Kidney (tissue), 13 donors: ENCODE measurements at regions not wholly inside any gene's neighbourhood (a gene's known extent, or its start where the extent isn't known, plus 50 kb on each side); places are given as distances from the start of the nearest gene placed in this dataset.

Experiments used
- DNase-seq, 5 donors: peaks; one replicate each; pipeline ENCODE4 v3.0.0-alpha.2; 2013 to 2020
- FAIRE-seq: peaks from 2 replicates; lab custom pipeline; 2012; peaks lifted over from hg19 to GRCh38; lab: Jason Lieb, UNC
- H3K27ac ChIP-seq, 2 donors: one replicate each; pipeline ENCODE4 v1.7.0; 2013; ENCODE audit warnings: low read depth in 2 of 2, low read length in 2 of 2, inconsistent platforms in 1 of 2
- H3K27me3 ChIP-seq: one replicate; pipeline ENCODE4 v1.7.1; 2013; ENCODE audit warnings: low read length, inconsistent platforms; ENCODE audit not compliant: control insufficient read depth, insufficient read depth
- H3K36me3 ChIP-seq, 3 donors: one replicate each; pipeline versions ENCODE4 v1.7.0 to v1.7.1; 2013; ENCODE audit warnings: low read length in 3 of 3, control low read depth in 1 of 3, inconsistent platforms in 1 of 3; ENCODE audit not compliant: insufficient read depth in 3 of 3, control insufficient read depth in 2 of 3
- H3K4me1 ChIP-seq, 3 donors: one replicate each; pipeline versions ENCODE4 v1.7.0 to v1.7.1; 2013; ENCODE audit warnings: low read length in 3 of 3, inconsistent platforms in 1 of 3, low read depth in 1 of 3; ENCODE audit not compliant: control insufficient read depth in 2 of 3, insufficient read depth in 2 of 3
- H3K4me3 ChIP-seq, 3 donors: one replicate each; pipeline versions ENCODE4 v1.7.0 to v1.8.1; 2013; ENCODE audit warnings: low read length in 3 of 3, control low read depth in 1 of 3, inconsistent platforms in 1 of 3
- H3K9ac ChIP-seq, 3 donors: one replicate each; pipeline versions ENCODE4 v1.7.0 to v1.7.1; 2013; ENCODE audit warnings: low read length in 3 of 3, control low read depth in 1 of 3, inconsistent platforms in 1 of 3
- H3K9me3 ChIP-seq, 3 donors: one replicate each; pipeline versions ENCODE4 v1.7.0 to v1.7.1; 2013; ENCODE audit warnings: low read length in 3 of 3, control low read depth in 1 of 3, inconsistent platforms in 1 of 3; ENCODE audit not compliant: control insufficient read depth in 2 of 3, insufficient read depth in 1 of 3
- CTCF ChIP-seq: IDR thresholded peaks from 3 replicates; pipeline ENCODE4 v1.5.1; 2012; ENCODE audit warnings: mild to moderate bottlenecking, moderate library complexity, borderline replicate concordance; ENCODE audit not compliant: insufficient read depth; ENCODE audit errors: extremely low read depth
- intact Hi-C: fragments of 100-400 bp; cut with DNase I; formaldehyde crosslinking; loops from one replicate; pipeline ENCODE4 v1.11.1; 2022
- donor health status: control.
- donor health status: control.
- donor health status: control.
- donor health status: control.
- donor health status: control.
- donor health status: DM: yes; HTN: yes; CAD: no.
- donor health status: Normal renal cell carcinoma (clear cell type).

GRCh38 chr20:40960101-40960500, 68.5 kb upstream of the TOP1 start:
- intact Hi-C loops: no loop called here
- H3K9ac ChIP-seq: no peak overlapping the region
- no peaks in the 10 kb centered on the region for H3K27me3 ChIP-seq
- no peak overlapping the region for H3K27ac ChIP-seq
- TF ChIP-seq CTCF: no peak
- H3K36me3 ChIP-seq: no peaks in the 10 kb centered on the region
- H3K9me3 ChIP-seq: no peaks in the 10 kb centered on the region
- no peak overlapping the region for H3K4me3 ChIP-seq
- FAIRE-seq: no peak
- no peak for DNase-seq
- H3K4me1 ChIP-seq: peaks cover 0 to 3% (median 0%) of the 10 kb centered on the region in 3 donors

- Histone ChIP-seq H3K27me3 (no peaks in the 10 kb centered on the region), H3K36me3 (no peaks in the 10 kb centered on the region), H3K4me3 (no peak overlapping the region), H3K9me3 (no peaks in the 10 kb centered on the region), H3K9ac (no peak overlapping the region), H3K4me1 (peaks cover 0 to 3% (median 0%) of the 10 kb centered on the region in 3 donors), H3K27ac (no peak overlapping the region)
- no peak for TF ChIP-seq CTCF
- intact Hi-C loops: no loop called here
- DNase-seq (peak in 1 of 5 donors; percentile 21), FAIRE-seq (no peak)
Observed at GRCh38 chr20:40960521-40960956, 68.1 kb upstream of the TOP1 start.

GRCh38 chr20:40961176-40961575, 67.4 kb upstream of the TOP1 start:
- H3K9me3 ChIP-seq: no peaks in the 10 kb centered on the region
- intact Hi-C loops: no loop called here
- FAIRE-seq (no peak), DNase-seq (peak in 2 of 5 donors; percentile 3 to 22)
- TF ChIP-seq CTCF: no peak
- H3K27ac ChIP-seq: no peak overlapping the region
- H3K4me3 ChIP-seq: no peak overlapping the region
- H3K27me3 ChIP-seq: no peaks in the 10 kb centered on the region
- H3K9ac ChIP-seq: no peak overlapping the region
- H3K36me3 ChIP-seq: no peaks in the 10 kb centered on the region
- H3K4me1 ChIP-seq: peaks cover 0 to 3% (median 0%) of the 10 kb centered on the region in 3 donors
